Uterus (tissue), 3 donors: ENCODE measurements at regions not wholly inside any gene's neighbourhood (a gene's known extent, or its start where the extent isn't known, plus 50 kb on each side); places are given as distances from the start of the nearest gene placed in this dataset.

Experiments used
- DNase-seq, 2 donors: peaks; one replicate each; pipeline ENCODE4 v3.0.0-alpha.2; 2019 to 2020
- H3K27ac ChIP-seq, 2 donors: fragments of 200-600 bp; sonication (generic); 1 replicate in 1 of 2; 2 replicates in 1 of 2; pipeline ENCODE4 v1.5.1; 2016 to 2018
- H3K27me3 ChIP-seq, 2 donors: fragments of 200-600 bp; sonication (generic); one replicate each; pipeline ENCODE4 v1.5.1; 2018 to 2019; ENCODE audit warnings: control low read depth in 1 of 2
- H3K36me3 ChIP-seq, 2 donors: fragments of 200-600 bp; sonication (generic); one replicate each; pipeline ENCODE4 v1.5.1; 2019; ENCODE audit warnings: control low read depth in 1 of 2
- H3K4me1 ChIP-seq, 2 donors: fragments of 200-600 bp; sonication (generic); one replicate each; pipeline ENCODE4 v1.5.1; 2018 to 2019; ENCODE audit warnings: control low read depth in 1 of 2
- H3K4me3 ChIP-seq, 2 donors: fragments of 200-600 bp; sonication (generic); 1 replicate in 1 of 2; 2 replicates in 1 of 2; pipeline ENCODE4 v1.5.1; 2018 to 2019; ENCODE audit warnings: mild to moderate bottlenecking in 1 of 2
- H3K9me3 ChIP-seq, 2 donors: fragments of 200-600 bp; sonication (generic); one replicate each; pipeline ENCODE4 v1.5.1; 2019; ENCODE audit warnings: control low read depth in 1 of 2
- CTCF ChIP-seq, 4 experiments: fragments of 200-600 bp in 2 of 4; fragments of 450-650 bp in 2 of 4; sonication (generic) in 2 of 4; IDR thresholded peaks; one replicate each; pipeline ENCODE4 v1.5.1; 2016 to 2019; ENCODE audit warnings: antibody characterized with exemption in 4 of 4, mild to moderate bottlenecking in 2 of 4, moderate library complexity in 1 of 4
- POLR2A ChIP-seq, 2 donors: fragments of 450-650 bp; IDR thresholded peaks; one replicate each; pipeline ENCODE4 v1.6.1; 2016; ENCODE audit warnings: antibody characterized with exemption in 2 of 2, mild to moderate bottlenecking in 1 of 2, moderate library complexity in 1 of 2
- intact Hi-C: fragments of 100-400 bp; cut with DNase I; formaldehyde crosslinking; loops from one replicate; pipeline ENCODE4 v1.15.1; 2023; ENCODE audit warnings: low total_unique reads
- donor health status: DM: yes; HTN: yes; CAD: no.

GRCh38 chr3:19093084-19093483 lies 55.2 kb upstream of the KCNH8 start:
- H3K27ac ChIP-seq: no peak overlapping the region
- no peaks in the 10 kb centered on the region for H3K36me3 ChIP-seq
- DNase-seq: no peak
- TF ChIP-seq CTCF (IDR thresholded peaks at IDR 0.05): no peak
- no peak for TF ChIP-seq POLR2A (IDR thresholded peaks at IDR 0.05)
- H3K9me3 ChIP-seq: no peaks in the 10 kb centered on the region
- intact Hi-C loops: no loop called here
- H3K27me3 ChIP-seq: no peaks in the 10 kb centered on the region
- H3K4me1 ChIP-seq: no peaks in the 10 kb centered on the region
- no peak overlapping the region for H3K4me3 ChIP-seq

GRCh38 chr3:19077388-19077787 lies 70.9 kb upstream of the KCNH8 start:
- Histone ChIP-seq H3K4me3 (no peak overlapping the region), H3K36me3 (no peaks in the 10 kb centered on the region), H3K9me3 (no peaks in the 10 kb centered on the region), H3K27ac (no peak overlapping the region), H3K4me1 (no peaks in the 10 kb centered on the region), H3K27me3 (no peaks in the 10 kb centered on the region)
- intact Hi-C loops: no loop called here
- no peak for DNase-seq
- no peak for TF ChIP-seq CTCF (IDR thresholded peaks at IDR 0.05)
- TF ChIP-seq POLR2A (IDR thresholded peaks at IDR 0.05): no peak

DNA sequence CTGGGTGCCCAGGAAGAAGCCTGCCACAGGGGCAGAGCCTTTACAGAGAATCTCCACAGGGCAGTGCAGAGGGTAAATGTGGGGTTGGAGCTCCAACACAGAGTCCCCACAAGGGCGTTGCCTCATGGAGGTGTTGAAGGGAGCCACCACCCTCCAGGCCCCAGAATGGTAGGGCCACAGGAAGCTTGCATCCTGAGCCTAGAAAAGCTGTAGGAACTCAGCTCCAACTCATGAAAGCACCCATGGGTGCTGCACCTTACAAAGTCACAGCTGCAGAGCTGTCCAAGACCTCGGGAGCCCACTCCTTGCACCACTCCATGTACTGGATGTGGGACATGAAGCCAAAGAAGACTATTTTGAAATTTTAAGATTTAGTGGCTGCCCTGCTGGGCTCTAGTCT lies 73.3 kb upstream of the KCNH8 start:
- intact Hi-C loops: no loop called here
- no peak for TF ChIP-seq POLR2A (IDR thresholded peaks at IDR 0.05)
- TF ChIP-seq CTCF (IDR thresholded peaks at IDR 0.05): no peak

GRCh38 chr3:19074257-19074900 lies 73.9 kb upstream of the KCNH8 start:
- TF ChIP-seq POLR2A (IDR thresholded peaks at IDR 0.05): no peak
- no peak for TF ChIP-seq CTCF (IDR thresholded peaks at IDR 0.05)
- Histone ChIP-seq H3K4me1 (no peaks in the 10 kb centered on the region), H3K27me3 (no peaks in the 10 kb centered on the region), H3K4me3 (no peak overlapping the region), H3K27ac (no peak overlapping the region), H3K36me3 (no peaks in the 10 kb centered on the region), H3K9me3 (no peaks in the 10 kb centered on the region)
- DNase-seq: no peak
- intact Hi-C loops: no loop called here

More for the DNA sequence above, 73.3 kb upstream of the KCNH8 start:
- H3K4me1 ChIP-seq: no peaks in the 10 kb centered on the region
- no peak overlapping the region for H3K4me3 ChIP-seq
- no peaks in the 10 kb centered on the region for H3K27me3 ChIP-seq
- H3K27ac ChIP-seq: no peak overlapping the region
- DNase-seq: no peak
- H3K9me3 ChIP-seq: no peaks in the 10 kb centered on the region
- H3K36me3 ChIP-seq: no peaks in the 10 kb centered on the region

DNA sequence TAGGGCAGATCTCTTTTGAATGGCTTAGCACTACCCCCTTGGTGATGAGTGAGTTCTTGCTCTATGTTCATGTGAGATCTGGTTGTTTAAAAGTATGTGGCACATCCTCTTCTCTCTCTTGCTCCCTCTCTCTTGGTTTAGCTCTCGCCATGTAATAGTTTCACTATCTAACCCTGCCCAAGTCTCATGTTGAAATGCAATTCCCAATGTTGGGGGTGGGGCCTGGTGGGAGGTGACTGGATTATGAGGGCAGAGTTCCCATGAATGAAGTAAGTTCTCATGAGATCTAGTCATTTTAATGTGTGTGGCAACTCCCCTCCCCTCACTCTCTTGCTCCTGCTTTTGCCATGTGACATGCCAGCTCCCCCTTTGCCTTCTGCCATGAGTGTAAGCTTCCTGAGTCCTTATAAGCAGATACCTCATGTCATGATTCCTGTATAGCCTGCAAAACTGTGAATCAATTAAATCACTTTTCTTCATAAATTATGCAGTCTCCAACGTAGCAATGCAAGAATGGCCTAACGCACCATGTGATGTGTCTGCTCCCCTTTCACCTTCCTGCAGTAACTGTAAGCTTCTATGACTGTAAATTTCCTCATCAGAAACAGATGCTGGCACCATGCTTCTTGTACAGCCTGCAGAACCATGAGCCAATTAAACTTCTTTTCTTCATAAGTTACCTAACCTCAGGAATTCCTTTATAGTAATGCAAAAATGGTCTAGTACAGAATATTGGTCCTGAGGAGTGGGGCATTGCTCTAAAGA lies 74.8 kb upstream of the KCNH8 start:
- Histone ChIP-seq H3K27me3 (no peaks in the 10 kb centered on the region), H3K36me3 (no peaks in the 10 kb centered on the region), H3K9me3 (no peaks in the 10 kb centered on the region), H3K4me3 (no peak overlapping the region), H3K27ac (no peak overlapping the region), H3K4me1 (no peaks in the 10 kb centered on the region)
- intact Hi-C loops: no loop called here
- no peak for TF ChIP-seq CTCF (IDR thresholded peaks at IDR 0.05)
- TF ChIP-seq POLR2A (IDR thresholded peaks at IDR 0.05): no peak
- DNase-seq: no peak
